Ammon's horn (tissue), 1 donor: ENCODE measurements at regions not wholly inside any gene's neighbourhood (a gene's known extent, or its start where the extent isn't known, plus 50 kb on each side); places are given as distances from the start of the nearest gene placed in this dataset.

Experiments
- DNase-seq: peaks from one replicate; pipeline ENCODE4 v3.0.0-alpha.2; 2016; ENCODE audit warnings: low spot score

GRCh38 chr1:235925016-235925415 is 58.3 kb upstream of the LYST start:
- no peak for DNase-seq

GRCh38 chr1:235923466-235924021 is 56.8 kb upstream of the LYST start:
- DNase-seq: no peak

GRCh38 chr1:235920596-235921375 is 54.1 kb upstream of the LYST start:
- DNase-seq: no peak

- DNase-seq: no peak
These were observed 53.2 kb upstream of the LYST start for GRCh38 chr1:235919833-235920441.

- peak; percentile 44 for DNase-seq
These were observed 52.6 kb upstream of the LYST start for GRCh38 chr1:235919127-235919832.

- no peak for DNase-seq
These were observed 51.8 kb upstream of the LYST start for GRCh38 chr1:235918465-235918864.

- peak; percentile 37 for DNase-seq
These were observed 51.3 kb upstream of the LYST start for GRCh38 chr1:235918032-235918431.

- peak; percentile 69 for DNase-seq
These were observed 50.6 kb upstream of the LYST start for GRCh38 chr1:235917267-235917811.
